Epidermal melanocyte (primary cell): ENCODE measurements at regions not wholly inside any gene's neighbourhood (a gene's known extent, or its start where the extent isn't known, plus 50 kb on each side); places are given as distances from the start of the nearest gene placed in this dataset.
"Not testable (repeated sequence)": the region's sequence is repeated elsewhere in the genome, so short reads cannot be mapped to it uniquely, and the experiment has no call there.

Source experiments
- DNase-seq: peaks from one replicate; pipeline ENCODE4 v3.0.0; 2011; ENCODE audit warnings: low spot score; ENCODE audit not compliant: insufficient read length

GRCh38 chr20:22732751-22733150 is 148.4 kb upstream of the FOXA2 start:
- no peak for DNase-seq

- not testable (repeated sequence) for DNase-seq
Measured at GRCh38 chr20:22734946-22735647, 150.7 kb upstream of the FOXA2 start.

- no peak for DNase-seq
Measured at GRCh38 chr20:22740829-22741228, 156.5 kb upstream of the FOXA2 start.

GRCh38 chr20:22744341-22745193 is 160.2 kb upstream of the FOXA2 start:
- no peak for DNase-seq

GRCh38 chr20:22745194-22745500 is 160.8 kb upstream of the FOXA2 start:
- no peak for DNase-seq

GRCh38 chr20:22746957-22747356 is 162.6 kb upstream of the FOXA2 start:
- DNase-seq, result no peak

- no peak for DNase-seq
Measured at GRCh38 chr20:22752324-22752723, 168.0 kb upstream of the FOXA2 start.

- no peak for DNase-seq
Measured at GRCh38 chr20:22757424-22758183, 173.2 kb upstream of the FOXA2 start.

- no peak for DNase-seq
Measured at GRCh38 chr20:22758815-22759214, 174.4 kb upstream of the FOXA2 start.

GRCh38 chr20:22762576-22763256 is 178.3 kb upstream of the FOXA2 start:
- DNase-seq, result no peak

- DNase-seq, result no peak
Measured at GRCh38 chr20:22763257-22763906, 179.0 kb upstream of the FOXA2 start.

GRCh38 chr20:22768266-22769178 is 184.2 kb upstream of the FOXA2 start:
- DNase-seq, result no peak

GRCh38 chr20:22770241-22770800 is 185.9 kb upstream of the FOXA2 start:
- DNase-seq, result no peak

- no peak for DNase-seq
Measured at GRCh38 chr20:22771706-22772105, 187.3 kb upstream of the FOXA2 start.

GRCh38 chr20:22773344-22773743 is 189.0 kb upstream of the FOXA2 start:
- DNase-seq, result no peak

GRCh38 chr20:22775256-22775655 is 190.9 kb upstream of the FOXA2 start:
- DNase-seq, result no peak

GRCh38 chr20:22775671-22776139 is 191.3 kb upstream of the FOXA2 start:
- DNase-seq, result no peak

GRCh38 chr20:22776369-22776768 is 192.0 kb upstream of the FOXA2 start:
- DNase-seq, result no peak

GRCh38 chr20:22779878-22780277 is 195.5 kb upstream of the FOXA2 start:
- no peak for DNase-seq

- no peak for DNase-seq
Measured at GRCh38 chr20:22781869-22782268, 197.5 kb upstream of the FOXA2 start.
